RWPE1 (cell line): ENCODE measurements at regions not wholly inside any gene's neighbourhood (a gene's known extent, or its start where the extent isn't known, plus 50 kb on each side); places are given as distances from the start of the nearest gene placed in this dataset.

Experiments
- CTCF ChIA-PET: fragments of 350-600 bp; sonication (Branson Sonifier 250); formaldehyde crosslinking; extraction: SDS; loops from one replicate; lab custom pipeline; 2021; lab: Yijun Ruan, JAX
- POLR2A ChIA-PET: fragments of 400-600 bp; formaldehyde crosslinking; extraction: SDS; loops from one replicate; lab custom pipeline; 2020; ENCODE audit warnings: antibody characterized with exemption; ENCODE audit not compliant: low non-redundant PET; lab: Yijun Ruan, JAX
- DNase-seq: peaks from one replicate; pipeline ENCODE4 v3.0.0; 2012; ENCODE audit warnings: low spot score
- H3K27ac ChIP-seq: fragments of 450-650 bp; 2 replicates; pipeline ENCODE4 v1.5.1; 2017
- TF ChIP-seq, protein P1 (sequence below): fragments of 450-650 bp; conservative IDR thresholded peaks from 2 replicates; pipeline ENCODE4 v1.5.1; 2017; ENCODE audit warnings: low read depth, mild to moderate bottlenecking

DNA sequence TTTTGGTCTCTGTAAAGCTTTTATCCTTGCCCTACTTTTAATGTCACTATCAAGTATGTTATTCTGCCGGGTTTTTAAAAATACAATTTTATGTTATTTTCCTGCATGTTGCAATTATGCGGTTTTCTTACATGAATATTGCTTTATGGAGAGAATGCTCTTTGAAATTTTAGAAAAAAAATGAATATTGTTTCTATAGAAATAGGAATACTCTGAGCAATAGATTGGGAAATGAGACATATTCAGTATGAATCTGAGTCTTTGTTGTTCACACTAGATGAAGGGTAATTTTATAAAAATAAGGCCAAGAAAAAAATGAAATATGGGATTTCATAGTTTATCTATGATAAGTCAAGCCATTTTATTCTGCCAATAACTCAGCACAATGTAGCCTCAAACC lies 142.2 kb upstream of the DTNA start:
- TF ChIP-seq, protein P1, sequence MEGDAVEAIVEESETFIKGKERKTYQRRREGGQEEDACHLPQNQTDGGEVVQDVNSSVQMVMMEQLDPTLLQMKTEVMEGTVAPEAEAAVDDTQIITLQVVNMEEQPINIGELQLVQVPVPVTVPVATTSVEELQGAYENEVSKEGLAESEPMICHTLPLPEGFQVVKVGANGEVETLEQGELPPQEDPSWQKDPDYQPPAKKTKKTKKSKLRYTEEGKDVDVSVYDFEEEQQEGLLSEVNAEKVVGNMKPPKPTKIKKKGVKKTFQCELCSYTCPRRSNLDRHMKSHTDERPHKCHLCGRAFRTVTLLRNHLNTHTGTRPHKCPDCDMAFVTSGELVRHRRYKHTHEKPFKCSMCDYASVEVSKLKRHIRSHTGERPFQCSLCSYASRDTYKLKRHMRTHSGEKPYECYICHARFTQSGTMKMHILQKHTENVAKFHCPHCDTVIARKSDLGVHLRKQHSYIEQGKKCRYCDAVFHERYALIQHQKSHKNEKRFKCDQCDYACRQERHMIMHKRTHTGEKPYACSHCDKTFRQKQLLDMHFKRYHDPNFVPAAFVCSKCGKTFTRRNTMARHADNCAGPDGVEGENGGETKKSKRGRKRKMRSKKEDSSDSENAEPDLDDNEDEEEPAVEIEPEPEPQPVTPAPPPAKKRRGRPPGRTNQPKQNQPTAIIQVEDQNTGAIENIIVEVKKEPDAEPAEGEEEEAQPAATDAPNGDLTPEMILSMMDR, result no peak
- POLR2A ChIA-PET, result no interaction called here
- H3K27ac ChIP-seq, result no peak overlapping the region
- DNase-seq, result no peak
- CTCF ChIA-PET, result no interaction called here

DNA sequence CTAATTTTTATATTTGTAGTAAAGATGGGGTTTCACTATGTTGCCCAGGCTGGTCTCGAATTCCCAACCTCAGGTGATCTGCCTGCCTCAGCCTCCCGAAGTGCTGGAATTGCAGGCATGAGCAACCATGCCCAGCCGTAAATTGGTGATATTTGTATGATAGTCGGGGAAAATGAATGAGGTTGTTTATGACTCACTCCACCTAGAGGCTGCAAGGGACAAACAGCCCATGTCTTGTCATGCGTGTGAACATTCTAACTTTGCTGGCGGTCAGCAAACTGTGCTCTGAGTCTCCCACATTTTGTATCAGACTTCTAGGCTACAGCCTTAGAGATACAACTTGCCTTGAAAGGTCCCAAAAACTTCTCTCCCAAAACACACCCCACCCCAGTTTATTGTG lies 133.5 kb upstream of the DTNA start:
- CTCF ChIA-PET, result no interaction called here
- TF ChIP-seq, protein P1, result no peak
- no peak overlapping the region for H3K27ac ChIP-seq
- DNase-seq, result no peak
- POLR2A ChIA-PET, result no interaction called here

DNA sequence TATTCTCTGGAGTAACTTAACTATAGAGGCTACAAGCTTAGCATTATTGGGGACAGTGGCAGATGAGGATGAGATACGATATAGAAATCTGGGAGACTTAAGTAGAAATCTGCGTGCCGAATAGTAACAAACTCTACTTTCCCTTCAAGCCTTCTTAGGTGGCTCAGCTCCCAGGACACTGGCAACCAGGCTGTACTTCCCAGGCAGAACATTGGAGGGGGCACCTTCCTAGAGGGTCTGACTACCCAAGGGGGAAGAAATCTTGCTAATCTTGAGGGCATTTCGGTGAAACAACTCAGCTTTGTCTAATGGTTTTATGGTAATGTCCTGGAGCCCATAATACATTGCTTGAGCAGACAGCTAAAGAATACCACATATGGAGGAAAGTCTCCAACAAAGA lies 126.2 kb upstream of the DTNA start:
- TF ChIP-seq, protein P1, result no peak
- ChIA-PET POLR2A (no interaction called here), CTCF (no interaction called here)
- no peak for DNase-seq
- no peak overlapping the region for H3K27ac ChIP-seq

DNA sequence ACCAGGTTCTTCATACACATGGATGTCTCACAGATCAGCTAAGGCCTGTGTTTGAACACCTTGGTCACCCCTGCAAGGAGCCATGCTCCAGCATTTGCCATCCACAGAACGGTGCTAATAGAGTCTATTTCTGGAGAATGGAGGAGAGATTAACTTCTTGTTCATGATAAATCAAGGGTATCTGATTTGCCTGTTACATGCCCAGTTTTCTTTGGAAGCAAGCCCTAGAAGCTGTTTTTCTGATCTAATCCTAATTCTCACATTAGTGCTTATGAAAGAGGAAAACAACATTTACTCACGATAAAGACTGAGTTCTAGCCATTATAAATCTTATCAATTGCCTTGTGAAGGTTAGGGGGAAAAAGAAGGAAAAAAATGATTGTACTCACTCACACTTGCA lies 119.6 kb upstream of the DTNA start:
- TF ChIP-seq, protein P1, result no peak
- no peak for DNase-seq
- no peak overlapping the region for H3K27ac ChIP-seq
- POLR2A ChIA-PET, result no interaction called here
- CTCF ChIA-PET, result no interaction called here

DNA sequence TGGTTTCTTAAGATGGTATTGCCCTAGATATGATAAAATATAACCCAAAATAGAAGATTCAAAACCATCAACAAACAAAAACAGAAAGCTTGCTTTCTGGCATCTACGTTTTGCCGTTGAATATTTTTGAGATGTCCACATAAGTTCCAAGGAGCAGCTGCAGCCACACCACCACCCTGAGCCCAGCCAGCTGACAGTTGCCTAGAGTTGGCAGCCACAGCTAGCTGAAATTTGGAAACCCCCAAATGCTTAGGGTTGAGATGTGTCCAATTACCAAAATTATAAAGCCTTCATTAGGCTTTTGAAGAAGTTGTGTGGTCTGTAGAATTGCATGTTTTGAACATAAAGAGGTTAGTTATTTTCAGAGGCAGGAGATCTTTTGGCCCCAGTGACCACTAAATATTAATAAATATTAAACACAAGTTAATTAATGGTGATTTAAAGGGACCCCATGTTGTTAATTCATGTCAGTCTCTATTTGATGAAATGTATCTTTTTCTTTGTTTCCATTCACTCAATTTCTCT lies 118.1 kb upstream of the DTNA start:
- CTCF ChIA-PET, result no interaction called here
- POLR2A ChIA-PET, result no interaction called here
- H3K27ac ChIP-seq, result no peak overlapping the region
- TF ChIP-seq, protein P1, result no peak
- no peak for DNase-seq

DNA sequence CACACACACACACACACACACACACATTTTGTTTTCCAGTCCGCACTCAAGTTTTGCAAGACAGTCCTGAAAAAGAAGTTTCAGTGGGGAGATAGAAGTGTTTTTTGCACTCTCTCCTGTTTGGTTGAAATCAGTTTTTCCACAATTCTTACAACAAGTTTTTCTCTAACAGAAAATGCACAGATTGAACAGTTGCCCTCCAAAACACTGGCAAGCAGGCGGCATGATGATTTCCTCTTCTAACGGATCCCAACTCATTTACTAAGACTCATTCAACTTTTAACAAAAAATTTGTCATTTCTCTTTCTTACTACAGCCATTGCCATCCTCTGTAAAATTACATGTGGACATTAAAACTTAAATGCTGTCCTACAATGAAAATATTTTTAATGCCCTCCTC lies 117.6 kb upstream of the DTNA start:
- TF ChIP-seq, protein P1, result no peak
- no peak for DNase-seq
- H3K27ac ChIP-seq, result no peak overlapping the region
- POLR2A ChIA-PET, result no interaction called here
- CTCF ChIA-PET, result no interaction called here
